ENCODE measurements at regions not wholly inside any gene's neighbourhood (a gene's known extent, or its start where the extent isn't known, plus 50 kb on each side); places are given as distances from the start of the nearest gene placed in this dataset.

GRCh38 chr14:56027421-56027820 is 90.8 kb upstream of the PELI2 start:
- Histone ChIP-seq H3K4me1 (ENCODE audit: control insufficient read depth, extremely low read depth, insufficient read depth, low read length) (no peaks in the 10 kb centered on the region), H2AFZ (ENCODE audit: low read length) (no peak overlapping the region), H3K27ac (ENCODE audit: insufficient read depth, low read length) (no peak overlapping the region), H3K9me3 (ENCODE audit: control insufficient read depth, insufficient read depth, low read depth, low read length) (no peaks in the 10 kb centered on the region), H3K4me2 (ENCODE audit: extremely low read depth, insufficient read depth, low read length) (no peak overlapping the region), H4K20me1 (ENCODE audit: control insufficient read depth, extremely low read depth, insufficient read depth, low read length) (no peaks in the 10 kb centered on the region), H3K9ac (ENCODE audit: insufficient read depth, low read length) (no peak overlapping the region), H3K4me3 (replicated peaks in 1 of 4; ENCODE audit: control extremely low read depth in 1 of 4, insufficient read depth in 1 of 4, low read depth in 3 of 4, low read length in 4 of 4) (no peak overlapping the region), H3K79me2 (ENCODE audit: control insufficient read depth, insufficient read depth, low read length) (no peaks in the 10 kb centered on the region), H3K36me3 (ENCODE audit: control insufficient read depth, insufficient read depth, low read length) (no peaks in the 10 kb centered on the region), H3K27me3 (ENCODE audit: control insufficient read depth, insufficient read depth, low read length) (no peaks in the 10 kb centered on the region)
- TF ChIP-seq CTCF (conservative IDR thresholded peaks at IDR 0.05 in 1 of 2, IDR thresholded peaks at IDR 0.05 in 1 of 2; ENCODE audit: low read depth in 1 of 2, low read length in 2 of 2) (no peak), EZH2 (IDR thresholded peaks at IDR 0.05; ENCODE audit: low read length, missing control alignments) (no peak)
- DNase-seq (ENCODE audit: low read depth in 2 of 2), result no peak

GRCh38 chr14:56027916-56028712 is 90.1 kb upstream of the PELI2 start:
- no peaks in the 10 kb centered on the region for H4K20me1 ChIP-seq (ENCODE audit: control insufficient read depth, extremely low read depth, insufficient read depth, low read length)
- no peaks in the 10 kb centered on the region for H3K4me1 ChIP-seq (ENCODE audit: control insufficient read depth, extremely low read depth, insufficient read depth, low read length)
- H3K9me3 ChIP-seq (ENCODE audit: control insufficient read depth, insufficient read depth, low read depth, low read length), result no peaks in the 10 kb centered on the region
- TF ChIP-seq CTCF (conservative IDR thresholded peaks at IDR 0.05 in 1 of 2, IDR thresholded peaks at IDR 0.05 in 1 of 2; ENCODE audit: low read depth in 1 of 2, low read length in 2 of 2) (no peak), EZH2 (IDR thresholded peaks at IDR 0.05; ENCODE audit: low read length, missing control alignments) (no peak)
- no peak overlapping the region for H3K4me3 ChIP-seq (replicated peaks in 1 of 4; ENCODE audit: control extremely low read depth in 1 of 4, insufficient read depth in 1 of 4, low read depth in 3 of 4, low read length in 4 of 4)
- no peak overlapping the region for H3K4me2 ChIP-seq (ENCODE audit: extremely low read depth, insufficient read depth, low read length)
- H2AFZ ChIP-seq (ENCODE audit: low read length), result no peak overlapping the region
- no peak overlapping the region for H3K27ac ChIP-seq (ENCODE audit: insufficient read depth, low read length)
- no peaks in the 10 kb centered on the region for H3K79me2 ChIP-seq (ENCODE audit: control insufficient read depth, insufficient read depth, low read length)
- no peaks in the 10 kb centered on the region for H3K36me3 ChIP-seq (ENCODE audit: control insufficient read depth, insufficient read depth, low read length)
- peak in 1 of 2 donors; percentile 4 for DNase-seq (ENCODE audit: low read depth in 2 of 2)
- H3K9ac ChIP-seq (ENCODE audit: insufficient read depth, low read length), result no peak overlapping the region
- no peaks in the 10 kb centered on the region for H3K27me3 ChIP-seq (ENCODE audit: control insufficient read depth, insufficient read depth, low read length)

GRCh38 chr14:56036353-56036752 is 81.9 kb upstream of the PELI2 start:
- DNase-seq (ENCODE audit: low read depth in 2 of 2), result no peak
- no peaks in the 10 kb centered on the region for H4K20me1 ChIP-seq (ENCODE audit: control insufficient read depth, extremely low read depth, insufficient read depth, low read length)

More at GRCh38 chr14:56036353-56036752, 81.9 kb upstream of the PELI2 start:
- Histone ChIP-seq H3K9ac (ENCODE audit: insufficient read depth, low read length) (no peak overlapping the region), H3K4me3 (replicated peaks in 1 of 4; ENCODE audit: control extremely low read depth in 1 of 4, insufficient read depth in 1 of 4, low read depth in 3 of 4, low read length in 4 of 4) (no peak overlapping the region), H3K9me3 (ENCODE audit: control insufficient read depth, insufficient read depth, low read depth, low read length) (no peaks in the 10 kb centered on the region), H3K4me1 (ENCODE audit: control insufficient read depth, extremely low read depth, insufficient read depth, low read length) (no peaks in the 10 kb centered on the region), H3K4me2 (ENCODE audit: extremely low read depth, insufficient read depth, low read length) (no peak overlapping the region), H2AFZ (ENCODE audit: low read length) (no peak overlapping the region), H3K27ac (ENCODE audit: insufficient read depth, low read length) (no peak overlapping the region), H3K79me2 (ENCODE audit: control insufficient read depth, insufficient read depth, low read length) (no peaks in the 10 kb centered on the region), H3K27me3 (ENCODE audit: control insufficient read depth, insufficient read depth, low read length) (peaks cover 3% of the 10 kb centered on the region), H3K36me3 (ENCODE audit: control insufficient read depth, insufficient read depth, low read length) (no peaks in the 10 kb centered on the region)
- TF ChIP-seq CTCF (conservative IDR thresholded peaks at IDR 0.05 in 1 of 2, IDR thresholded peaks at IDR 0.05 in 1 of 2; ENCODE audit: low read depth in 1 of 2, low read length in 2 of 2) (no peak), EZH2 (IDR thresholded peaks at IDR 0.05; ENCODE audit: low read length, missing control alignments) (no peak)
